Transverse colon (tissue), 4 donors: ENCODE measurements at regions not wholly inside any gene's neighbourhood (a gene's known extent, or its start where the extent isn't known, plus 50 kb on each side); places are given as distances from the start of the nearest gene placed in this dataset.

Experiments
- DNase-seq: peaks from one replicate; pipeline ENCODE4 v3.0.0-alpha.2; 2019
- H3K27ac ChIP-seq, 4 donors: fragments of 200-600 bp; sonication (generic); 2 replicates each; pipeline ENCODE4 v1.5.1; 2016 to 2018; ENCODE audit warnings: inconsistent platforms in 4 of 4
- H3K27me3 ChIP-seq: fragments of 200-600 bp; sonication (generic); 2 replicates; pipeline ENCODE4 v1.5.1; 2017; ENCODE audit warnings: inconsistent platforms
- H3K36me3 ChIP-seq, 4 donors: fragments of 200-600 bp; sonication (generic); 2 replicates each; pipeline ENCODE4 v1.5.1; 2017 to 2019; ENCODE audit warnings: inconsistent platforms in 4 of 4
- H3K4me1 ChIP-seq, 4 donors: fragments of 200-600 bp; sonication (generic); 2 replicates each; pipeline ENCODE4 v1.5.1; 2017 to 2020; ENCODE audit warnings: inconsistent platforms in 4 of 4
- H3K4me3 ChIP-seq, 4 donors: fragments of 200-600 bp; sonication (generic); 1 replicate in 1 of 4; 2 replicates in 3 of 4; pipeline versions ENCODE4 v1.5.1 to v1.6.1; 2017 to 2019; ENCODE audit warnings: inconsistent platforms in 4 of 4
- H3K9me3 ChIP-seq, 2 donors: fragments of 200-600 bp; sonication (generic); 2 replicates each; pipeline ENCODE4 v1.5.1; 2017 to 2019; ENCODE audit warnings: inconsistent platforms in 2 of 2
- CTCF ChIP-seq, 5 experiments: fragments of 200-600 bp in 3 of 5; fragments of 450-650 bp in 2 of 5; sonication (generic) in 3 of 5; IDR thresholded peaks; 1 replicate in 2 of 5; 2 replicates in 3 of 5; pipeline ENCODE4 v1.5.1; 2016 to 2017; ENCODE audit warnings: antibody characterized with exemption in 5 of 5, inconsistent platforms in 3 of 5, mild to moderate bottlenecking in 2 of 5, moderate library complexity in 1 of 5
- EP300 ChIP-seq: sonication (generic); formaldehyde crosslinking; IDR thresholded peaks from one replicate; pipeline ENCODE4 v1.6.1; 2017; ENCODE audit warnings: antibody characterized with exemption, low read depth
- POLR2A ChIP-seq: fragments of 450-650 bp; IDR thresholded peaks from one replicate; pipeline ENCODE4 v1.6.1; 2016; ENCODE audit warnings: antibody characterized with exemption, mild to moderate bottlenecking, moderate library complexity
- POLR2AphosphoS5 ChIP-seq, 3 donors: sonication (generic); formaldehyde crosslinking; IDR thresholded peaks; one replicate each; pipeline ENCODE4 v1.6.1; 2016; ENCODE audit warnings: antibody characterized with exemption in 3 of 3
- WGBS, 2 donors: methylation state at CpG; one replicate each; pipeline ENCODE4 v1.1.5; 2018; ENCODE audit warnings: low coverage in 1 of 2; 5-methylcytosine and 5-hydroxymethylcytosine counted together
- in situ Hi-C, 4 donors: fragments of 200-750 bp; cut with MboI; loops; one replicate each; pipeline versions ENCODE4 v1.15.0 to v1.15.1; 2017; ENCODE audit warnings: low sequenced_read_pairs in 3 of 4, low pct_ligation_motif_present in 1 of 4, low pct_unique_long_range_greater_than_20kb in 1 of 4
- intact Hi-C: fragments of 100-400 bp; cut with DNase I; formaldehyde crosslinking; loops from one replicate; pipeline ENCODE4 v1.15.1; 2023; ENCODE audit warnings: low total_unique reads

- Histone ChIP-seq H3K4me3 (no peak overlapping the region), H3K4me1 (no peaks in the 10 kb centered on the region), H3K27ac (no peak overlapping the region), H3K9me3 (no peaks in the 10 kb centered on the region), H3K27me3 (no peaks in the 10 kb centered on the region), H3K36me3 (no peaks in the 10 kb centered on the region)
- WGBS, 2 donors, result 30 to 49% methylated on average over 1 to 2 of the region's 2 CpGs
- intact Hi-C loops (no loop called here), in situ Hi-C loops (no loop called here)
- TF ChIP-seq EP300 (no peak), POLR2AphosphoS5 (IDR thresholded peaks at IDR 0.05) (no peak), POLR2A (no peak), CTCF (IDR thresholded peaks at IDR 0.05) (no peak)
- DNase-seq, result no peak
Observed at GRCh38 chr14:97428808-97429440, 631.7 kb downstream of the VRK1 start.

GRCh38 chr14:97432586-97432985 is 635.4 kb downstream of the VRK1 start:
- no peak for TF ChIP-seq CTCF (IDR thresholded peaks at IDR 0.05)
- no peak for TF ChIP-seq POLR2AphosphoS5 (IDR thresholded peaks at IDR 0.05)
- no peaks in the 10 kb centered on the region for H3K9me3 ChIP-seq
- in situ Hi-C loops, result no loop called here
- DNase-seq, result no peak
- H3K4me1 ChIP-seq, result no peaks in the 10 kb centered on the region
- H3K27me3 ChIP-seq, result no peaks in the 10 kb centered on the region
- no peak overlapping the region for H3K4me3 ChIP-seq
- WGBS, 2 donors, result 63 to 67% methylated on average over 1 to 6 of the region's 6 CpGs
- no peaks in the 10 kb centered on the region for H3K36me3 ChIP-seq
- intact Hi-C loops, result no loop called here
- H3K27ac ChIP-seq, result no peak overlapping the region

- whole genome bisulfite sequencing, 2 donors, result 83 to 89% methylated on average over 7 to 9 of the region's 9 CpGs
- no peak for DNase-seq
- Histone ChIP-seq H3K4me1 (no peaks in the 10 kb centered on the region), H3K36me3 (no peaks in the 10 kb centered on the region), H3K4me3 (no peak overlapping the region), H3K27me3 (no peaks in the 10 kb centered on the region), H3K27ac (no peak overlapping the region), H3K9me3 (no peaks in the 10 kb centered on the region)
- in situ Hi-C loops, result no loop called here
- intact Hi-C loops, result no loop called here
- TF ChIP-seq POLR2AphosphoS5 (IDR thresholded peaks at IDR 0.05), result no peak
- TF ChIP-seq CTCF (IDR thresholded peaks at IDR 0.05), result no peak
- no peak for TF ChIP-seq EP300
- TF ChIP-seq POLR2A, result no peak
Observed at GRCh38 chr14:97441740-97442362, 644.7 kb downstream of the VRK1 start.

- Histone ChIP-seq H3K4me3 (no peak overlapping the region), H3K9me3 (no peaks in the 10 kb centered on the region), H3K27ac (no peak overlapping the region), H3K27me3 (no peaks in the 10 kb centered on the region), H3K36me3 (no peaks in the 10 kb centered on the region), H3K4me1 (no peaks in the 10 kb centered on the region)
- TF ChIP-seq EP300, result no peak
- TF ChIP-seq POLR2AphosphoS5 (IDR thresholded peaks at IDR 0.05), result no peak
- no peak for TF ChIP-seq POLR2A
- in situ Hi-C loops (no loop called here), intact Hi-C loops (no loop called here)
- no peak for DNase-seq
- 94% methylated on average over 2 of the region's 2 CpGs; no CpG with 5 or more reads in 1 of the 2 donors for WGBS, 2 donors
Observed at GRCh38 chr14:97442363-97442762, 645.2 kb downstream of the VRK1 start.

- Histone ChIP-seq H3K9me3 (no peaks in the 10 kb centered on the region), H3K27ac (no peak overlapping the region), H3K4me3 (no peak overlapping the region), H3K4me1 (no peaks in the 10 kb centered on the region), H3K36me3 (no peaks in the 10 kb centered on the region), H3K27me3 (no peaks in the 10 kb centered on the region)
- intact Hi-C loops, result no loop called here
- no peak for DNase-seq
- no peak for TF ChIP-seq POLR2AphosphoS5 (IDR thresholded peaks at IDR 0.05)
- no peak for TF ChIP-seq POLR2A
- TF ChIP-seq CTCF (IDR thresholded peaks at IDR 0.05), result no peak
- no peak for TF ChIP-seq EP300
- 83 to 100% methylated on average over 1 to 3 of the region's 3 CpGs for WGBS, 2 donors
- in situ Hi-C loops, result no loop called here
Observed at GRCh38 chr14:97443412-97443811, 646.2 kb downstream of the VRK1 start.
